Esophagus muscularis mucosa (tissue), 4 donors: ENCODE measurements at regions not wholly inside any gene's neighbourhood (a gene's known extent, or its start where the extent isn't known, plus 50 kb on each side); places are given as distances from the start of the nearest gene placed in this dataset.

ENCODE experiments used
- DNase-seq: peaks from one replicate; pipeline ENCODE4 v3.0.0-alpha.2; 2017; ENCODE audit errors: extremely low spot score
- H3K27ac ChIP-seq, 4 donors: fragments of 200-600 bp; sonication (generic); replicated peaks in 1 of 4; 1 replicate in 3 of 4; 2 replicates in 1 of 4; pipeline ENCODE4 v1.5.1; 2016 to 2019; ENCODE audit warnings: mild to moderate bottlenecking in 1 of 4
- H3K27me3 ChIP-seq, 4 donors: fragments of 200-600 bp; sonication (generic); one replicate each; pipeline versions ENCODE4 v1.5.1 to v1.6.0; 2016 to 2019
- H3K36me3 ChIP-seq, 4 donors: fragments of 200-600 bp; sonication (generic); one replicate each; pipeline ENCODE4 v1.5.1; 2016 to 2019
- H3K4me1 ChIP-seq, 4 donors: fragments of 200-600 bp; sonication (generic); one replicate each; pipeline ENCODE4 v1.5.1; 2016 to 2019
- H3K4me3 ChIP-seq, 4 donors: fragments of 200-600 bp; sonication (generic); 1 replicate in 2 of 4; 2 replicates in 2 of 4; pipeline ENCODE4 v1.5.1; 2016 to 2019; ENCODE audit warnings: mild to moderate bottlenecking in 4 of 4, moderate library complexity in 1 of 4
- H3K9me3 ChIP-seq, 4 donors: fragments of 200-600 bp; sonication (generic); 1 replicate in 3 of 4; 2 replicates in 1 of 4; pipeline ENCODE4 v1.5.1; 2016 to 2019
- CTCF ChIP-seq, 3 experiments: fragments of 200-600 bp in 2 of 3; fragments of 450-650 bp in 1 of 3; sonication (generic) in 2 of 3; IDR thresholded peaks; one replicate each; pipeline ENCODE4 v1.5.1; 2017 to 2019; ENCODE audit warnings: antibody characterized with exemption in 3 of 3, mild to moderate bottlenecking in 2 of 3, moderate library complexity in 1 of 3
- EP300 ChIP-seq: sonication (generic); formaldehyde crosslinking; IDR thresholded peaks from one replicate; pipeline ENCODE4 v1.6.1; 2017; ENCODE audit warnings: antibody characterized with exemption
- POLR2A ChIP-seq: fragments of 450-650 bp; IDR thresholded peaks from one replicate; pipeline ENCODE4 v1.6.1; 2017; ENCODE audit warnings: antibody characterized with exemption, moderate library complexity, mild to moderate bottlenecking, low read depth
- POLR2AphosphoS5 ChIP-seq, 2 donors: sonication (generic); formaldehyde crosslinking; IDR thresholded peaks; one replicate each; pipeline ENCODE4 v1.6.1; 2017; ENCODE audit warnings: antibody characterized with exemption in 2 of 2
- WGBS: methylation state at CpG from one replicate; pipeline ENCODE4 v1.1.5; 2018; 5-methylcytosine and 5-hydroxymethylcytosine counted together
- intact Hi-C: fragments of 100-400 bp; cut with DNase I; formaldehyde crosslinking; loops from one replicate; pipeline ENCODE4 v1.15.1; 2023

- no peaks in the 10 kb centered on the region for H3K27me3 ChIP-seq
- no peak for DNase-seq
- H3K9me3 ChIP-seq, result no peaks in the 10 kb centered on the region
- no peaks in the 10 kb centered on the region for H3K36me3 ChIP-seq
- no peak overlapping the region for H3K4me3 ChIP-seq
- no peak overlapping the region for H3K27ac ChIP-seq
- intact Hi-C loops, result no loop called here
- TF ChIP-seq POLR2AphosphoS5 (IDR thresholded peaks at IDR 0.05) (no peak), POLR2A (no peak)
- H3K4me1 ChIP-seq, result peaks cover 6 to 15% (median 9%) of the 10 kb centered on the region in 4 donors
- WGBS, result 83% methylated on average over 8 of the region's 8 CpGs
Observed at GRCh38 chr11:92702037-92702804, 267.2 kb upstream of the MTNR1B start.

- intact Hi-C loops, result no loop called here
- H3K9me3 ChIP-seq, result no peaks in the 10 kb centered on the region
Observed at GRCh38 chr11:92702805-92703448, 266.5 kb upstream of the MTNR1B start.

GRCh38 chr11:92703449-92703830 lies 266.0 kb upstream of the MTNR1B start:
- Histone ChIP-seq H3K27ac (no peak overlapping the region), H3K4me3 (no peak overlapping the region), H3K9me3 (no peaks in the 10 kb centered on the region), H3K36me3 (no peaks in the 10 kb centered on the region), H3K27me3 (no peaks in the 10 kb centered on the region), H3K4me1 (peaks cover 16 to 23% (median 17%) of the 10 kb centered on the region in 4 donors)
- intact Hi-C loops, result no loop called here
- 52% methylated on average over 3 of the region's 3 CpGs for WGBS
- TF ChIP-seq POLR2AphosphoS5 (IDR thresholded peaks at IDR 0.05) (no peak), POLR2A (no peak), CTCF (IDR thresholded peaks at IDR 0.05) (no peak), EP300 (no peak)
- no peak for DNase-seq

More at GRCh38 chr11:92702805-92703448, 266.5 kb upstream of the MTNR1B start:
- no peak overlapping the region for H3K4me3 ChIP-seq
- no peaks in the 10 kb centered on the region for H3K36me3 ChIP-seq
- no peak for DNase-seq
- H3K27ac ChIP-seq, result no peak overlapping the region
- no peak for TF ChIP-seq POLR2AphosphoS5 (IDR thresholded peaks at IDR 0.05)
- no peak for TF ChIP-seq POLR2A
- no peak for TF ChIP-seq CTCF (IDR thresholded peaks at IDR 0.05)
- no peak for TF ChIP-seq EP300
- H3K27me3 ChIP-seq, result no peaks in the 10 kb centered on the region
- peaks cover 13 to 22% (median 15%) of the 10 kb centered on the region in 4 donors for H3K4me1 ChIP-seq

- intact Hi-C loops, result no loop called here
- no peak overlapping the region for H3K27ac ChIP-seq
- WGBS, result 74% methylated on average over 3 of the region's 3 CpGs
Observed at GRCh38 chr11:92707173-92707619, 262.3 kb upstream of the MTNR1B start.

More at GRCh38 chr11:92707173-92707619, 262.3 kb upstream of the MTNR1B start:
- H3K4me3 ChIP-seq, result no peak overlapping the region
- no peak for TF ChIP-seq CTCF (IDR thresholded peaks at IDR 0.05)
- no peak for TF ChIP-seq POLR2A
- no peak for TF ChIP-seq POLR2AphosphoS5 (IDR thresholded peaks at IDR 0.05)
- TF ChIP-seq EP300, result no peak
- no peaks in the 10 kb centered on the region for H3K9me3 ChIP-seq
- H3K27me3 ChIP-seq, result no peaks in the 10 kb centered on the region
- DNase-seq, result no peak
- H3K4me1 ChIP-seq, result peaks cover 16 to 33% (median 24%) of the 10 kb centered on the region in 4 donors
- H3K36me3 ChIP-seq, result no peaks in the 10 kb centered on the region
